ENCODE measurements at regions not wholly inside any gene's neighbourhood (a gene's known extent, or its start where the extent isn't known, plus 50 kb on each side); places are given as distances from the start of the nearest gene placed in this dataset.

DNA sequence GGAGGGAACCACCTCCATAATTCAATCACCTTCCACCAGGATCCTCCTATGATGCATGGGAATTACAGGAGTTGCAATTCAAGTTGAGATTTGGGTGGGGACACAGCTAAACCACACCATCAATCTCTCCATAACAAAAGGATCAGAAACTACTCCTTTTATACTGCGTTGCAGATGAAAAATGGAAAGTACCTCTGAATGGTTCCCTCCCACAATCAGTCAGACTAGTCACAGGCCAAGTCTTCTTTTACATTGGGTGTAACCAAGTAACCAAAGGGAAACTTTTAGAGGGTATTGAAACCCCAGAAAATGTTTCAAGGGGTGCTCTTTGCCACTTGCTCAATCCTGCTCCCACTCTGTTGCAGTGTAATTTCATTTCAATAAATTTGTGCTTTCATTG lies 504.3 kb upstream of the CNTN3 start:
- no peak for TF ChIP-seq EZH2phosphoT487 (IDR thresholded peaks at IDR 0.05; ENCODE audit: borderline replicate concordance, low read depth, low read length)
- TF ChIP-seq, protein P1, sequence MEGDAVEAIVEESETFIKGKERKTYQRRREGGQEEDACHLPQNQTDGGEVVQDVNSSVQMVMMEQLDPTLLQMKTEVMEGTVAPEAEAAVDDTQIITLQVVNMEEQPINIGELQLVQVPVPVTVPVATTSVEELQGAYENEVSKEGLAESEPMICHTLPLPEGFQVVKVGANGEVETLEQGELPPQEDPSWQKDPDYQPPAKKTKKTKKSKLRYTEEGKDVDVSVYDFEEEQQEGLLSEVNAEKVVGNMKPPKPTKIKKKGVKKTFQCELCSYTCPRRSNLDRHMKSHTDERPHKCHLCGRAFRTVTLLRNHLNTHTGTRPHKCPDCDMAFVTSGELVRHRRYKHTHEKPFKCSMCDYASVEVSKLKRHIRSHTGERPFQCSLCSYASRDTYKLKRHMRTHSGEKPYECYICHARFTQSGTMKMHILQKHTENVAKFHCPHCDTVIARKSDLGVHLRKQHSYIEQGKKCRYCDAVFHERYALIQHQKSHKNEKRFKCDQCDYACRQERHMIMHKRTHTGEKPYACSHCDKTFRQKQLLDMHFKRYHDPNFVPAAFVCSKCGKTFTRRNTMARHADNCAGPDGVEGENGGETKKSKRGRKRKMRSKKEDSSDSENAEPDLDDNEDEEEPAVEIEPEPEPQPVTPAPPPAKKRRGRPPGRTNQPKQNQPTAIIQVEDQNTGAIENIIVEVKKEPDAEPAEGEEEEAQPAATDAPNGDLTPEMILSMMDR (conservative IDR thresholded peaks at IDR 0.05; ENCODE audit: low read length), result no peak
